GM19452 (cell line): ENCODE measurements at regions not wholly inside any gene's neighbourhood (a gene's known extent, or its start where the extent isn't known, plus 50 kb on each side); places are given as distances from the start of the nearest gene placed in this dataset.
"Not testable (repeated sequence)": the region's sequence is repeated elsewhere in the genome, so short reads cannot be mapped to it uniquely, and the experiment has no call there.

ENCODE experiments used
- ATAC-seq: cut with Tn5 transposase; IDR thresholded peaks from one replicate; pipeline ENCODE4 v1.9.1; 2021; ENCODE audit not compliant: unreplicated experiment

GRCh38 chr17:64728041-64728695, 66.1 kb upstream of the SMURF2 start:
- ATAC-seq = no peak

GRCh38 chr17:64726025-64726424, 63.9 kb upstream of the SMURF2 start:
- not testable (repeated sequence) for ATAC-seq

GRCh38 chr17:64724246-64724645, 62.1 kb upstream of the SMURF2 start:
- ATAC-seq = not testable (repeated sequence)

- ATAC-seq = no peak
Measured at GRCh38 chr17:64723781-64724180, 61.7 kb upstream of the SMURF2 start.

- ATAC-seq = not testable (repeated sequence)
Measured at GRCh38 chr17:64721556-64721955, 59.4 kb upstream of the SMURF2 start.

- not testable (repeated sequence) for ATAC-seq
Measured at GRCh38 chr17:64720253-64720652, 58.1 kb upstream of the SMURF2 start.

GRCh38 chr17:64719517-64719916, 57.4 kb upstream of the SMURF2 start:
- ATAC-seq = not testable (repeated sequence)

- ATAC-seq = not testable (repeated sequence)
Measured at GRCh38 chr17:64718816-64719215, 56.7 kb upstream of the SMURF2 start.

GRCh38 chr17:64718058-64718457, 56.0 kb upstream of the SMURF2 start:
- no peak for ATAC-seq

- ATAC-seq = not testable (repeated sequence)
Measured at GRCh38 chr17:64716496-64716895, 54.4 kb upstream of the SMURF2 start.

GRCh38 chr17:64713786-64714185, 51.7 kb upstream of the SMURF2 start:
- ATAC-seq = not testable (repeated sequence)

- ATAC-seq = peak; percentile 72
Measured at GRCh38 chr17:64712557-64713351, 50.6 kb upstream of the SMURF2 start.
